Uterus (tissue), 2 donors: ENCODE measurements at regions not wholly inside any gene's neighbourhood (a gene's known extent, or its start where the extent isn't known, plus 50 kb on each side); places are given as distances from the start of the nearest gene placed in this dataset.

Experiments
- CTCF ChIP-seq, 4 experiments: fragments of 200-600 bp in 2 of 4; fragments of 450-650 bp in 2 of 4; sonication (generic) in 2 of 4; IDR thresholded peaks; one replicate each; pipeline ENCODE4 v1.5.1; 2016 to 2019; ENCODE audit warnings: antibody characterized with exemption in 4 of 4, mild to moderate bottlenecking in 2 of 4, moderate library complexity in 1 of 4
- POLR2A ChIP-seq, 2 donors: fragments of 450-650 bp; IDR thresholded peaks; one replicate each; pipeline ENCODE4 v1.6.1; 2016; ENCODE audit warnings: antibody characterized with exemption in 2 of 2, mild to moderate bottlenecking in 1 of 2, moderate library complexity in 1 of 2

DNA sequence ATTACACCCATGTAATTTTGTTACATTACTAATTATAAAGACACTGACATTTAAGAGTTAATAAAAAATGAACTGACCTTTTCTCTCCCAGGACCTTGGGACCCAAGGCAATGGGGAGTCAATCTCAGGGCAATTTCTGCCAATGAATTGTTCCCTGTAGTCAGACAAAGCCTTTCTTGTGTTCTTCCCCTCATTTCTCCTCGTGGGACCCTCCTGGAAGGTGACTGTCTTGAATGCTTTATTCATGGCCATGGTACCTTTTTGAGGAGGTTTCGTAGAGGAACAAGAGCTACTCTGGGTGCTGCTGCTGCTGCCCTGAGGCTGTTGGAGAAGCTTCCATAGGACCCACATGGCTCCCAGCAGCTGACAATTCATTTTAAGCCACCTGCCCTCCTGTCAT, 190.3 kb downstream of the SNX18 start:
- TF ChIP-seq CTCF (IDR thresholded peaks at IDR 0.05): no peak
- no peak for TF ChIP-seq POLR2A (IDR thresholded peaks at IDR 0.05)
